ENCODE measurements at regions not wholly inside any gene's neighbourhood (a gene's known extent, or its start where the extent isn't known, plus 50 kb on each side); places are given as distances from the start of the nearest gene placed in this dataset.
"Not testable (repeated sequence)": the region's sequence is repeated elsewhere in the genome, so short reads cannot be mapped to it uniquely, and the experiment has no call there.

DNA sequence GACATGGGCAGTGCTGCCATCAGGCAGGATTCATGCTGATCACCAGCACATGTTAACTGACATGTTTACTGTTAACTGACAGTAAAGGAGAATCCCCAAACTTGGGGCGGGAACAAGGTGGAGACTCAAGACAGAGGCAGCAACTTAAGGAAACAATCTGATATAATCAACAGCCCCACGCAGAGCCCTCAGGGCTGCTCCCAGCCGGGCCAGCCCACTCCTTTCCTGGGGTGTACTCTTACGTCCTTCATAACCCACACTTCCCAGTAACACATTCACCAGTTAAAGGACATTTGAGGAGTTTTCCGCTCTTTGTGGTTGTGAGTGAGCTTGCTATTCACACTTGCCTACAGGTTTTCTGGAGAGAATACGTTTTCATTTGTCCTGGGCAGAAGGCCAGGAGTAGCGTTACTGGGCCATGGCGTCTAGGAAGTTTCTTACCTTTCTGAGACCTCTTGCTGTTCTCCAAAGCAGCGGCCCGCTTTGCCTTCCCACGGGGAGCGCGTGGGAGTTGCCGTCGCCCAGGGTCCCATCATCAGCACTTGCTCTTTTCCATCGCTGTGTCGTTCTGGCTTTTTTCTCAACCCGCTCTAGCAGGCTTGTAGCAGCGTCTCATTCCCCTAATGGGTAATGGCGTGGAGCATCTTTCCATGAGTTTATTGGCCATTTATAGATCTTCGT, 56.4 kb downstream of the FOXF2 start:
- DNase-seq, result no peak

DNA sequence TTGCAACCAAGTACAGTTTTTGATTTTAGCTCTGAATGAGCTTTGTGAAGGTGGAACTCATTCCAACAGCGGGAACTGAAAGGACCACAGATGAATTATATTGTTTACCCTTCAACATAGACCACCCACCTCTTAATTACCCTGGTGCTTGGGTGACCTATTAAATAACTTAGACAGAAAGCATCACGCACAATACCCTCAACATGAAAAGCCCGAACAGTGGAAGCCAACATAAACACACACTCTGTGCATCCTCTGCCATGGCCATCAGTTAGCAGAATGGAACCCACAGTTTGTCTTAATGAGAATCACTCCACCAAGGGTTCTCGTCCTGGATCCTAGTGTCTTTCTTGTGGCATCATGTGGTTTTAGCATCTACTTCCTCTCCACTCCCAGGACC, 60.5 kb downstream of the FOXF2 start:
- no peak for DNase-seq

DNA sequence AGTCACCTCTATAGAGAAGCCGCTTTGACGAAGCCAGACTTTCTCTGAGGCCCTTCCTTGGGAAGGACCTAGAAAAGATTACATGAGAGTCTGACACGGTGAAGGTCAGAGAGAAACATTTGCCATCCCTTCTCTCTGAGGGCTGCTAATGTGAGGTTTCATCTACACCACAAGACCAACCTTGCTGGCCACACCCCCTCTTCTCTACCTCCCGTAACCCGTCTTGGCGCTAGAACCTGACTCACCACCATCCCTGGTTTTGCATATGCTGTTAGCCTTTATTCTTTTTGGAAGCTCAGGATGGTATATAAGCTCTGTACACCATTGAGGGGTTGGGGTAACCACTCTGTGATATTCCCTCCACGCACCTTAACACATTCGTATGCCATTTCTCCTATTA, 63.6 kb downstream of the FOXF2 start:
- no peak for DNase-seq

DNA sequence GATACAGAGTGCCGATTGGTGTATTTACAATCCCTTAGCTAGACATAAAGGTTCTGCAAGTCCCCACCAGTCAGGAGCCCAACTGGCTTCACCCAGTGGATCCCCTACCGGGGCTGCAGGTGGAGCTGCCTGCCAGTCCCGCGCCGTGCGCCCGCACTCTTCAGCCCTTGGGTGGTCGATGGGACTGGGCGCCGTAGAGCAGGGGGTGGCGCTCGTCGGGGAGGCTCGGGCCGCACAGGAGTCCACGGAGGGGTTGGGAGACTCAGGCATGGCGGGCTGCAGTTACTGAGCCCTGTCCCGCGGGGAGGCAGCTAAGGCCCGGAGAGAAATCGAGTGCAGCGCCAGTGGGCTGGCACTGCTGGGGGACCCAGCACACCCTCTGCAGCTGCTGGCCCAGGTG, 67.4 kb downstream of the FOXF2 start:
- not testable (repeated sequence) for DNase-seq

DNA sequence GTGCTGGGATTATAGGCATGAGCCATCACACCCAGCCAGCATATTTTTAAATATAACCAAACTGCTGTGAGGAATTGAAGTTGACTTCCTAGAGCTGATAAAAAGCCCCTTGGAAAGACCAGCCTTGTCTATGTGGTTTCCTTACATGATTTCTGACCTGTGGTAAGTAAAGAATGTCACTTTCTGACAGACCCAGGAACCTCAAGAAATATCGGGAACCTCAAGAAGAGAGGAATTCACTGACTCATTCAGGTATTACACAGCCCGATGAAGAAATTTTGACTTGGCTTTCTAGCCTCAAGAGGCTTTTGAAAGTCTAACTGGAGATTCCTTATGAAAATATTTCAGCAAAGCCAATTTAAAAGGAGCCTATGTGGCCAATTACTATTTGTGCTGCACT, 71.8 kb downstream of the FOXF2 start:
- DNase-seq, result no peak

DNA sequence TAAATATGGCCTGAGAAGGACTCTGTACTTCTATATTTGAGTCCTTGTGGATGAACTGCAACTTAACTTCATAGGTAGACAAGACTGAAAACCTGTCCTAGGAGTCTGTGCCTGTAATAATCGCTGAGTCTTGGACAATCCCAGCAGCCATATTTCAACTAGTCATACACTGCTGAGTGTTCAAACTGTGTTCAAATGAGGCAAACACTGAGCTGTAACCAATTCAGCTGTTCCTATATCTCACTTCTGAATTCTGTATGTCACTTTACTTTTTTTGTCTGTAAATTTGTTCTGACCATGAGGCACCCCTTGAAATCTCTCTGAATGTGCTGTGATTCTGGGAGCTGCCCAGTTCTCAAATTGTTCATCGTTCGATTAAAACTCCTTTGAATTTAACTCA, 72.4 kb downstream of the FOXF2 start:
- no peak for DNase-seq

DNA sequence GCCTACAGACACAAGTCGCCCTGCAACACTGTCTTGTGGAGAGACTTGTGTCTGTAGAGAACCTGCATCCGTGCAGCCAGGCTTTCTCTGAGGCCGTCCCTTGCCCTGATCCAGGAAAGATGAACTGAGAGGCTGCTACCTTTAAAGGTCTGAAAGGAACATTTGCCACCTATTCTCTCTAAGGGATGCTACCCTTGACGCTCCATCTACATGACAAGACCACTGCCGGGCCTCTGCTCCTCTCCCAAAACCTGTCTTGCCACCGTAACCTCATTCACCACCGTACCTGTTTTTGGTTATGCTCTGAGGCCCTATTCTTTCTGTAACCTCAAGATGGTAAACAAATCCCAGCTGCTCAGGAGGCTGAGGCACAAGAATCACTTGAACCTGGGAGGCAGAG, 73.9 kb downstream of the FOXF2 start:
- DNase-seq, result no peak

DNA sequence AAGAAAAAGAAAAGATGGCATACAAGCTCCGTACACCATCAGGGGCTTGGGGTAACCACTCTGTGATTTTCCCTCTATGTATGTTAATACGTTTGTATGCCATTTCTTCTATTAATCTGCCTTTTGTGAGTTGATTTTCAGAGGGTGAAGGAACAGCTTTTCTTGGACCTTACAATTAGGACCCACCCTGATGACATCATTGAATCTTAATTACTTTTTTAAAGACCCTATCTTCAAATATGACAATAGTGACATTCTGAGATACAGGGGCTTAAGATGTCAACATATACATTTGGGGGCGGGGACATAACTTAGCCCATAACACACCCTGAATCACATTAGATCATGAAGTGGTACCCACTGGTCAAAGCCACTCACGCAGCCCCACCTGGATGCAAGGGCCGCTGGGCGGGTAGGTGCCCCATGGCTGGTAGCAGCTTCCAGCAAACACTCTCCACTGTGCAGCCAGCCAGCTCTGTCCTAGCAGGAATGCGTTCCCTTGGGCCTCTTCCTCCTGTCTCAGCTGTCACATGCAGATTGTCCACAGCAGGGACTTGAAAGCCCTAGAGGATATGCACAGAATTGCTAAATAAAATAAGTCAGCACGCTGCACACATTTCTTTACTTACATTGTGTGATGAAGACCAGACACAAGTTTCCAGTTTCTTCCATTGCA, 74.5 kb downstream of the FOXF2 start:
- no peak for DNase-seq

DNA sequence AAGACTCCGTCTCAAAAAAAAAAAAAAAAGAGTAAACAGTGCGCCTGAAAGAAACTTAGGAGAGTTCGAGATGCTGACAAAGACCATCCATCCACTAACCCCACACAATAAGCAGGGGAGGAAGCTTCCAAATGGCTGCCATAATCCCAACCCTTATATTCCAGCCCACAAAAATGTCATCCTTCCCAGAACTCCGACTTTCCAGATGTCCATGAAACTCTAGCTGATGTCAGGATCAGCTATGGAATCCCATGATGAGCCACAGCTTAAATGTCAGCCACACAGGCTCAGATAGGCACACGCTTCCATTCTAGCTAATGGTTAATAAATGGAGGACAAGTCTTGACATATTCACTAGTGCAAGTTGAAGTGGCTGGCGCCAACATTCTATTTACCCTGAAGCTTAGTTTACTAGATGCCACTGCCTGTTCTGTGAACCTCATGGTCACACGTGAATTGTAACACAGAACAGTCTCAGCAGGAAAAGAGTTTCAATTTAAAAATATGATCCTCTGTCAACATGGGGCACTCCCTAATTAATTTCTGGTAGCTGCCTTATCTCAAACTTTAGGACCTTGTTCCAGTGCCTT, 75.5 kb downstream of the FOXF2 start:
- no peak for DNase-seq

DNA sequence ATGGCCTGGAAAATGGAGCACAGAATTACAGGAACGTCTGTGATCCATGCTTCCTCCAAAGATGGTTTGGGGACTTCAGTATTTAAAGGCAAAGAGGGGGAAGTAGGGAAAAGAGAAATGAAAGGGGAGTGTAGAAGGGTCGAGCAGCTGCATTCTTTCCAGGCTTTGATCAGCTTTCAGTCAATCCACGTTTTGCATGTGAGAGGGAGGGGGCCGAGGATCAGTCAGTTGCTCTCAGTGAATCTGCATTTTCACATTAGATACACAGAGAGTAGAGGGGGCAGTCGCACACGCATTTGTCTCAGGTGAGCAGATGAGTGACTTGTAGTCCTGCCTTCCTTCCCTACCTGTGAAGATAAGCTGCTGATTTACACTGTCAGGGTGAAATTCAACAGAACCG, 78.8 kb downstream of the FOXF2 start:
- DNase-seq, result no peak

DNA sequence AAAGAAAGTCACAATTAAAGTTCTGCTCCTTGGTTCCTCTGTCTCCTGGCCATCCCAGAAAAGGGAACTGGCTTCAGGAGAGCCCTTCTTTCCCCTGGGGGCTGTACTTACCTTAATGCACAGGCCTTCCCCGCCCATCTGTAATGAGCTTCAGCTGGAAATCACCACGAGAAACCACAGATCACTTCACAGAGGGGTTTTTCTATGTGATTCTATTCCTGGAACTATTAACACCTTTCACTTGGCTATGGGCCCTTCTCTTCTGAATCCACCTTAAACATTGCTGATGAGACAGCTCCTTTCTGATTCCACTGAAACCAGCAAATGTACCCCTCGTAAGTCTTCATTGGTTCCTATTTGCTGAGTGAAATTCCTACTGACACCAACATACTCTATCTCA, 80.7 kb downstream of the FOXF2 start:
- DNase-seq, result no peak

DNA sequence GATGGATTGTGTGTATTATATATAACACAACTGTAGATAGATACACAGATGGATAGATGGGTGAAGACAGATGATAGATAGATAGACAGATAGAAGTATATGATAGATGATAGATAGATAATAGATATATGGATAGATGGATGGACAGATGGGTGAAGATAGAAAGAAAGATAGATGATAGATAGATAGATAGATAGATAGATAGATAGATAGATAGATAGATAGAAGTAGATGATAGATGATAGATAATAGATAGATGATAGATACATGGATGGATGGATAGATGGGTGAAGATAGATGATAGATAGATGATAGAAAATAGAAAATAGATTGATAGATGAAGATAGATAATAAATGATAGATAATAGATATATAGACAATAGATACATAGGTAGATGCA, 83.3 kb downstream of the FOXF2 start:
- DNase-seq, result no peak

DNA sequence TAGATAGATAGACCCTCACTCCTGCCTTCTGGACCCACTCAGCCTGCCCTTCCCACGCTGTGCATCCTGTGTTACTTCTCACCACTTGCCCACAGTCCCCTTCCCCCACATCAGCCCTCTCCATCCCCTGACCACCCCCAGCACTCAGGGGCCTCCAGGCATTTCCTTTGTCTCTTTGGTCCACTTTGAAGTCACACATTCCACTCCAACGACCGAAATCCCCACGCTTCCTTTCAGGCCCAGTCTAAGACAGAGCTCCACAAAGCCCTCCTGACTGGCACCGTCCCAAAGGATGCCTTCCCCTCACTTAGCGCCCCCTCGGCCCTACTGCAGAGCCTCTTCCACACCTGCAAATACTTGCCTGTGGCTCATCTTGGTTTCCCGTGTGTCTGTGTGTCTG, 83.8 kb downstream of the FOXF2 start:
- no peak for DNase-seq

DNA sequence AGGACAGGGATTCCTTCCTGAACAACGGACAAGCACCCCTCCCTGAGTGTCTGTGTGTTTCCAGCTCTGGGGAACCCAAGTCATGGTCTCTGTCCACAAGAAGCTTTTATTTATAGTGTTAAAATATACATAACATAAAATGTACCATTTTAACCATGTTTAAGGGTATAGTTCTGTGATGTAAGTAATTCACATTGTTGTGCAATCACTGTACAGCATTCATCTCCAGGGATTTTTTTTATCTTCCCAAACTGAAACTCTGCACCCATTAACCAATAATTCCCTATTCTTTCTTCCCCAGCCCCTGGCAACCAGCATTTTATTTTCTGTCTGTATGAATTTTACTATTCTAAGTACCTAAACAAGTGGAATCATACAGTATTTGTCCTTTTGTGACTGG, 84.2 kb downstream of the FOXF2 start:
- no peak for DNase-seq

DNA sequence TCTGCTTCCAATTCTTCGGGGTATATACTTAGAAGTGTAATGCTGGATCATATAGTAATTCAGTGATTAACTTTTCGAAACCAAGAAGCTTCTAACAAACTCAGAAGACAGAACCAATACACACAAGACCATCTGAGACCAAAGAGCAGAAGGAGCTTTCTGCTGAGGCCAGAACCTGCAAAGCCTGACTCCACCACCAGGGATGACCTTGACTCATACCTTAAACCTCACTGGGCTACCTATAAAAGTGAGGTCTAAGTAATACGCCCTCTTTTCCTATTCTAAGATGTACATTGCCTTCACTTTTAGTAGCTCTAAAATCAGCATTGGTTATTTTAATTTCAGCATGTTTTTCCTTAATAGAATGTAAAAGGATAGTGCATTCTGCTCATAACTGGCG, 84.8 kb downstream of the FOXF2 start:
- DNase-seq, result no peak

DNA sequence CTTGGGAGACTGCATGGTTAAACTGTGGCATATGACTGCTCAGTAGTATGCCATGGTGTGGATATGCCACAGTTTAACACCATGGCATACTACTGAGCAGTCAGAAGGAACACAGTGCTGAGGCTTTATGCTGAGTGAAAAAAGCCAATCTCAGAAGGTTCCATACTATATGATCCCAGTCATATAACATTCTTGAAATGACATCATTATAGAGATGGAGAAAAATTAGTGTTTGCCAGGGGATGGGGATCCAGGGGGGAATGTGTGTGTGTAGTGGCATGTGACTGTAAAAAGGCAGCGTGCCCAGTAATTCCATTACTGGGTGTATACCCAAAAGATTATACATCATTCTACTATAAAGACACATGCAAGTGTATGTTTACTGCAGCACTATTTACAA, 85.8 kb downstream of the FOXF2 start:
- no peak for DNase-seq

DNA sequence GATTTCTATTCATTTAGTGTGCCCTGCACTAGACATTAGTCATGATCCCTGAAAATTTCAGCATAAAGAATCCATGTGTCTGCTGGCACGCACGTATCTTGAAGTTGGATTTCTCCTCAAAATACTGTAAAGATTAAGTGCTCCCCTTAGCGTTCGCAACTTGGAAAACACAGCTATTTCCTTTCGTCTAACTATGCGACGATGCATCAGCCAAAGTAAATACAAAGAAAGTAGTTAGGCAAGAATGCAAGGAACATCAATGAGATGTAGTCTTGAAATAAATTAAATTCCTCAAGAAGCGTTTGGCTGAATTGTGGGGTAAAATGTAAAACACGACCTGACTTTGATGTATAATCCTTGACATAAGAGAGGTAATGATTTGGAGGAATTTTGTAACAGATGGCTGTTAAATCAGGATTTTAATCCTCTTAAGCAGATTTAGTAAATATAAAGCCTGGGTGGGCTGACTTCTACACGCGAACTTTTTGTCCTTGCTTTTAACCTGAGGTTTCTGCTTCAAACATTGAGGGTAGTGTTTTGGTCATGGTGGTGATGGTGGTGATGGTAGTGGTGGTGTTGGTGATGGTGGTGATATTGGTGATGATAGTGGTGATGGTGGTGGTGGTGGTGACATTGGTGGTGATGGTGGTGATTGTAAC, 88.2 kb downstream of the FOXF2 start:
- no peak for DNase-seq

DNA sequence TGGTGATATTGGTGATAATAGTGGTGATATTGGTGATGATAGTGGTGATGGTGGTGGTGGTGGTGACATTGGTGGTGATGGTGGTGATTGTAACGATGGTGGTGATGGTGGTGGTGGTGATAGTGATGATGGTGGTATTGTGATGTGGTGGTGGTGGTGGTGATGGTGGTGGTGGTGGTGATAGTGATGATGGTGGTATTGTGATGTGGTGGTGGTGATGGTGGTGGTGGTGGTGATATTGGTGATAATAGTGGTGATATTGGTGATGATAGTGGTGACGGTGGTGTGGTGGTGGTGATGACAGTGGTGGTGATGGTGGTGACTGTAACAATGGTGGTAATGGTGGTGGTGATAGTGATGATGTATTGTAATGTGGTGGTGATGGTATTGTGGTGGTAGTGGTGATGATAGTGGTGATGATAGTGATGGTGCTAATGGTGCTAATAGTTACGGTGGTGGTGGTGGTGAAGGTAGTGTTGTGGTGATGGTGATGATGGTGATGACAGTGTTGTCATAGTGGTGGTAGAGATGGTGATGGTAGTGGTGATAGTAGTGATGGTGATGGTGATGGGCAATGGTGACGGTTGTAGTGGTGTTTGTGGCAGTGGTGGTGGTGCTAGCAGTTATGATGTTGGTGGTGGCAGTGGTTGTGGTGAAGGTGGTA, 88.9 kb downstream of the FOXF2 start:
- not testable (repeated sequence) for DNase-seq

DNA sequence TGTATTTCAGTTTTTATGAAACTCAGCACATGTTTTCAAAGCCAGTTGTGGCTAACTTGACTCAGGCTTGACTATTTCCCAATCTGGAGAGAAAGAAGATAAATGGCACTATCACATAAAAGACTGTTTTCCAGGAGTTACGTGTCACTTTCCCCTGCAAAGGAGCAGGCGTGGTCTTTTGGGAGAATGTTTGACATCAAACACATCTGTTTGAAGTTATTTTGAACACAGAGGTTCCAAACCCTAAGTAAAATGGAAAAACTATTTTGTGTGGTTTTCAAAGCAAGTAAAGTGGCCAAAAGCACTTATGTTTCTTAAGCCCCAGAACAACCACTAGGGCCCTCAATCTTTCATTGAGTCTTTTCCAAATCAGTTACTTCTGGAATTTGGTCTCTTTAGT, 89.7 kb downstream of the FOXF2 start:
- DNase-seq, result no peak

DNA sequence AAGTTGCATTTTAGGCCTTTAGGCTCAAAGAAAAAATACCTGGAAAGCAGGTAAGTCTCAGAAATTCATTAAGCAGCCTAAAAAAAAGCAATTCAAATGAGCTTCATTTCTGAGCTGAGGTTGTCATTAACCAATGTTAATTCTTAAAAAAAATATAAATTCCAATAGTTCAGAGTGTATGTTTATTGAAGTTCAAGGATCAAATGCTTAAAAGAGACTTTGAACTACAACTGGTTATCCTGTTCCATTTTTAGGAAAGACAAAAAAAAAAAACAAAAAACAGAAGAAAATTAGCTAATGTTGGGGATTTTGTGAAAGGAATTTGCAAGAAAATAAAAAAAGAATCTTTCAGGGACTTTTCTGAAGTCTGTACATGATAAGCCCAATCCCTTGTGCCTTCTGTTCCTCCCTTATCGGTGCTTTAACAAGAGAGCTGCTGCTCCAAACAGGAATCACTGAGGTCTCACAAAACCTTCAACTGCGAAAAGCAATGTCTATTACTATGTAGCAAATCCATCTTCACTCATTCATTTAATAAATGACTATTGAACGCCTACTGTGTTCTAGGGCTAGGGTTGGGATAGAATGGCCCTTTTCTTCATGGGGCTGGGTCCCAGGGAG, 90.3 kb downstream of the FOXF2 start:
- DNase-seq, result no peak

DNA sequence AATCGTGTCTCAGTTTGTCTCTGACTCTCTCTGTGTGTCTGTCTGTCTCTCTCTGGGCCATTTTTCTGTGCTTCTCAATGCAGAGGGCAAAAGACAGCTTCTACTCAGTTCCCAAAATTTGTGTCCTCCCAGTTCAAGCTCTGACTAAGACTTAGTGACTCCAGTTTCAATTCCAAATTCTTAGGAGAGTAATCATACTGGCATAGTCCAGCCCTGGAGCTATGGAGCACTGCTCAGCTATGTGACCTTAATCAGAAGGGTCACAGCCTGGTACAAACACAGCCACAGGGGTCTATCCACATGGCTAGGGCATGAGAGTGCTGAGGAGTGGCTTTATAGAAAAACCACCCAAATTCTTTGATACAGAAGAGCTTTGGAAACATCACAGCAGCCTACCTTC, 91.9 kb downstream of the FOXF2 start:
- DNase-seq, result no peak

DNA sequence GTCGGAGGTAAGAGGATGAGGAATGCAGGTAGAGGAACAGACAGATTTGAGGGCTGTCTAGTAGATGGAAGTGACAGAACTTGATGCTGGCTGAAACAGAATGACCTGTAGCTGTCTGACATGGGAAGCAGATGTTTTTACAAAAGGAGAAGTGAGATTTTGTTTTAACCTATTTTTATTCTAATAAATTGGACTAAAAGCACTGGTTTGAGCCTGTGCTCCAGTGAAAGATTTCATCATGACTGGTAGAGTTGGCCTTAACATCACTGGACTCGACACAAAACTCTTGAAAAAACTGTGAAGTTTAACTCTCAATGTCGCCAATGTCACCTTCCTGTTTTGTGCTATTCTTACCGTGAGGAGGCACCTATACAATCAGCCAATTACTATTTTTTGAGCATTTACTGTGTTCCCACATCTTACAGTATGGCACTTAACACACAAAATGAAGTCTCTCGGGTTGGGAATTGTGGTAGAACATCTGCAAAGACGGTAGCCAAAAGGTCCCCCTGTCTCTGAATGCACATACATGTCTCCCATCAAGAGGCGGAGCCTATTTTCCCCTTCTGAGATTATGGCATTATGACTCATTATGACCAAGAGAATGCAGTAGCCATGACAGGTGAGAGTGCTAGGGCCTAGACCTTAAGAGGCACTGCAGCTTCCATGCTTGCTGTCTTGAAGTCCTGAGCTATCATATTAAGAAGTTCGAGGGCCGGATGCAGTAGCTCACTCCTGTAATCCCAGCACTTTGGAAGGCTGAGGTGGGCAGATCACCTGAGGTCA, 93.2 kb downstream of the FOXF2 start:
- no peak for DNase-seq

Measured in stimulated activated CD4-positive, alpha-beta T cell treated with anti-CD3 and anti-CD28 coated beads, Interleukin-15, amount 100 ng/mL, for 24 hours (primary cell).